ENCODE measurements at regions not wholly inside any gene's neighbourhood (a gene's known extent, or its start where the extent isn't known, plus 50 kb on each side); places are given as distances from the start of the nearest gene placed in this dataset.

DNA sequence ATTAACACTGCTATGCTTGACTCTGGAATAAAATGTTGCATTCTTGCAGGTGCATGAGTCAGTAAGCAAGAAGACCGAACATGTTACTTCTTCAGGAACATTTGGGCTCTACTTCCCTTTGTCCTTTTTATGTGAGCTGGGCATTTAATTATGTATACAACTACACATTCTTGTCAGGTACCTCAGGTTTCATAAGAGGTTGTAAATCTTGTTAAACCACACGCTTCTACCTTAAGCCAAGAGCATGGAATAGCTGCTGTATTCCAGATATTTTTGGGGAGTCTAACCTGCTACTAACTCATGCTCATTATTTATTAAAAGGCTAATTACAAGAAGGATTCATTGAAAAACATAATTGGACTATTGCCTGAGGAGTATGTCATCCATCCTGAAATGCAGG, 414.2 kb upstream of the KLF6 start:
- TF ChIP-seq, protein P1, sequence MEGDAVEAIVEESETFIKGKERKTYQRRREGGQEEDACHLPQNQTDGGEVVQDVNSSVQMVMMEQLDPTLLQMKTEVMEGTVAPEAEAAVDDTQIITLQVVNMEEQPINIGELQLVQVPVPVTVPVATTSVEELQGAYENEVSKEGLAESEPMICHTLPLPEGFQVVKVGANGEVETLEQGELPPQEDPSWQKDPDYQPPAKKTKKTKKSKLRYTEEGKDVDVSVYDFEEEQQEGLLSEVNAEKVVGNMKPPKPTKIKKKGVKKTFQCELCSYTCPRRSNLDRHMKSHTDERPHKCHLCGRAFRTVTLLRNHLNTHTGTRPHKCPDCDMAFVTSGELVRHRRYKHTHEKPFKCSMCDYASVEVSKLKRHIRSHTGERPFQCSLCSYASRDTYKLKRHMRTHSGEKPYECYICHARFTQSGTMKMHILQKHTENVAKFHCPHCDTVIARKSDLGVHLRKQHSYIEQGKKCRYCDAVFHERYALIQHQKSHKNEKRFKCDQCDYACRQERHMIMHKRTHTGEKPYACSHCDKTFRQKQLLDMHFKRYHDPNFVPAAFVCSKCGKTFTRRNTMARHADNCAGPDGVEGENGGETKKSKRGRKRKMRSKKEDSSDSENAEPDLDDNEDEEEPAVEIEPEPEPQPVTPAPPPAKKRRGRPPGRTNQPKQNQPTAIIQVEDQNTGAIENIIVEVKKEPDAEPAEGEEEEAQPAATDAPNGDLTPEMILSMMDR (IDR thresholded peaks at IDR 0.05; ENCODE audit: insufficient read depth, low read length): no peak
- no peak overlapping the region for H3K4me3 ChIP-seq (ENCODE audit: low read depth, low read length)
- DNase-seq (ENCODE audit: low read depth): no peak

DNA sequence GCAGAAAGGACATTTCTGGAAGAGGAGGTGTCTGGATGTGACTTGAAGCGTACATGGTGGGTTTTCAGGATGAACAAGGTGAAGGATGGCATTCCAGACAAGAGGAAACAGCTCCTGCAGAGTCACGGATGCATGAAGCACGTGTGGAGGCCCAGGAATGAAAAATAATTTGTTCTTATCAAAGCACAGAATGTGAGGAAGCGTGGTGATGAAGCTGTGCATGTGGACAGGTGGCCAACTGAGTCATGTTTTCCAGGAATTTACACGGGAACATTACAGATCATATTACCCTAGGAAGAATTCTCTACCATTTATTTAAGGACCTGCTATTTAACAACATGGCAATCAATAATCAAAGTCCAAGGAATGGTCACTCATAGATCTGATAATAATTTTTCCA, 413.2 kb upstream of the KLF6 start:
- no peak overlapping the region for H3K4me3 ChIP-seq (ENCODE audit: low read depth, low read length)
- TF ChIP-seq, protein P1 (IDR thresholded peaks at IDR 0.05; ENCODE audit: insufficient read depth, low read length): no peak
- no peak for DNase-seq (ENCODE audit: low read depth)

DNA sequence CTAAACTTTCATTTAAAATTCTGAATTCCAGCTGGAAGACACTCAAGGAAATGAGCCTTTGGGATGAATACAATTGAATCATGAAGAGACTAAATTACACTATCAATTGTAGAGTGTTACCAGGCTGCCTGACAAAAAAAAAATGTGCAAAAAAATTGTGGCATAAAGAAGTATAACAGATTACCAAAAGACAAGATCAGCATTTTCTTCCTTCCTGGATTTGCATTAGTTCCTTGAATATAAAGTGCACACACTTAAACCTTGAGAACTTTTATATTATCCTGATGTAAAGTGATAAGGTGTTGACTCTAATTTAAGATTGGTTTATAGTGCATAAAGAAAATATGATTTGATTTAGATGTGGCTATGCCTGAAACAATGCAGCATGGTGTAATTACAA, 412.7 kb upstream of the KLF6 start:
- TF ChIP-seq, protein P1 (IDR thresholded peaks at IDR 0.05; ENCODE audit: insufficient read depth, low read length): no peak
- H3K4me3 ChIP-seq (ENCODE audit: low read depth, low read length): no peak overlapping the region
- no peak for DNase-seq (ENCODE audit: low read depth)

DNA sequence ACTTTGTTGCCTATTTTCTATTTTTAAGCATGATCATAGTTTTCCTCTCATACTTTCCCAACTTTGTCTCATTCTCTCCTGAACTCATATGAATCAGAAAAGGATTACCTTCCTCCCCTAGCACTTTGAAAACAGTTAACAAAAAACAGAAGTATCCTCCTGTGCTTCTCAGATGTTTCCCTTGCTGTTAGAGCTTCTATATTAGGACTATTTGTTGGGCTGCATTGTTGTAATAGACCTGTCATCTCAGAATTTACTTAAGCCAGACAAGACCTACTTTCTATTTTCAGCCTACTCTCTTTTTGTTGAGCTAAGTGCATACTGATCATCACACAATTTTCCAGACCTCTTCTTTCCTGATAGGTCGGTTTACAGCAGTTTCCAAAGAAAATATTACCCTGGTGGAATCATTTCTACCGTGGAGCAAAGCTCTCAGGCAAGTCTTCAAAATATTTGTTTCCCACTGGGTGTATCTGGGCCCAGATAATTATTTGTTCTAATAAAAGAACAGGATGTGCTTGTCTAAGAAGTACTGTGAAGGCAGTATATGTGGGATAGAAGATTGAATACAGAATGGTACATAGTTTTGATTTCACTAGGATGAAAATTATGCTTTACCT, 411.9 kb upstream of the KLF6 start:
- TF ChIP-seq, protein P1 (IDR thresholded peaks at IDR 0.05; ENCODE audit: insufficient read depth, low read length): no peak
- peak; percentile 73 for DNase-seq (ENCODE audit: low read depth)
- H3K4me3 ChIP-seq (ENCODE audit: low read depth, low read length): no peak overlapping the region

DNA sequence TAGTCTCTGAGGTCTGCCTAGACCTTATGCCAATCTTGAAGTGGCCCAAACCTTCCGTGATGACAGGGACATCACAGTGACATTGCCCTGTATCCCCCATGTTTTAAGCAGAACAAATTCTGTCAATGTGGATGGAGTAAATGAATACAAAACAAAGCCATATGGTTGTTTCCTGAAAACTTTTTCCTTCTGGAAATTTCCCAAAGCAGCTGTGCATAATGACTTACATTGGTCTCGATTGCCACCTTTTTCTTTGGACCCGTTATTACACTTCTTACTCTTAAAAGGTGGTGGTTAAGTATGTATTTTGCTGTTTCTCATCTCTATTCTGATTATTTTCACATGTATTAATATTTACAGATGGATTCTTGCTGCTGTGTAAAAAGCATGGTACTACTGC, 411.2 kb upstream of the KLF6 start:
- TF ChIP-seq, protein P1 (IDR thresholded peaks at IDR 0.05; ENCODE audit: insufficient read depth, low read length): no peak
- H3K4me3 ChIP-seq (ENCODE audit: low read depth, low read length): no peak overlapping the region
- no peak for DNase-seq (ENCODE audit: low read depth)

DNA sequence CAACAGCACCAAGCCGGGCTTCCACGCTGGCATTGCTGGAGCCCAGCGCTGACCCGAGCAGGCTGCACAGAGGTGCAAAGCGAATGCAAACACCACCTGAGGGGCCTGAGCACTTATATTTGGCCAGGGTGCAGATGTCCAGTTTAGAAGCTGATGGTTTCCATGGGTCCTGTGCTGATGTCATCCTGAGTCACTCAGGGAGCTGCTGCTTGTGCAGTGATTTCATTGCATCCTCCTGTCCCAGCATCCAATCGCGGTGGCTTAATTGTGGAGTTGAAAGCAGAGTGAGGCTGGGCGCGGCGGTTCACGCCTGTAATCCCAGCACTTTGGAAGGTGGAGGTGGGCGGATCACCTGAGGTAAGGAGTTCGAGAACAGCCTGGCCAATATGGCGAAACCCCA, 410.2 kb upstream of the KLF6 start:
- no peak overlapping the region for H3K4me3 ChIP-seq (ENCODE audit: low read depth, low read length)
- TF ChIP-seq, protein P1 (IDR thresholded peaks at IDR 0.05; ENCODE audit: insufficient read depth, low read length): no peak
- DNase-seq (ENCODE audit: low read depth): peak; percentile 22

DNA sequence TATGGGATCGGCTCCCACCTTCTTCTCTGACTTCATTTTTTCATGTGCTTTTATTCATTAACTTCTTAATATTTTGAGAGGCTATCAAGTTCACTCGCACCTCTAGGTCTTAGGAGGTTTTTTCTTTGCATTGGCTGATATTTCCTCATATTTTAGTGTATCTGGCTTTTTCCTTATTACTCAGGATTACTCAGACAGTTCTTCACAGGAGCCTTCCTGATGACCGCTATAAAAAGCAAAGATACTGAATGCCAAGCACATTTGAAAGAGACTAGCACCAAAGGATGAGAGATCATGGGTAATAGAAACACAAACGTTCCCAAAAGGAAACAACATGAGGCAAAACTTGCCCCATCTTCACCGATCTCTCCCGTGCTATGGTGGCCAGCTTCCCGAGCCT, 409.2 kb upstream of the KLF6 start:
- peak; percentile 25 for DNase-seq (ENCODE audit: low read depth)
- no peak overlapping the region for H3K4me3 ChIP-seq (ENCODE audit: low read depth, low read length)
- TF ChIP-seq, protein P1 (IDR thresholded peaks at IDR 0.05; ENCODE audit: insufficient read depth, low read length): no peak

Measured in fibroblast of the aortic adventitia (primary cell).